SK-N-SH (cell line): ENCODE measurements at regions not wholly inside any gene's neighbourhood (a gene's known extent, or its start where the extent isn't known, plus 50 kb on each side); places are given as distances from the start of the nearest gene placed in this dataset.

Experiments
- CTCF ChIA-PET: fragments of 300-600, 350-600 bp; formaldehyde crosslinking; extraction: SDS; loops from one replicate; lab custom pipeline; 2021; lab: Yijun Ruan, JAX
- POLR2A ChIA-PET: fragments of 350-600 bp; sonication (Branson Sonifier 250); formaldehyde crosslinking; extraction: SDS; loops from one replicate; lab custom pipeline; 2020; ENCODE audit warnings: antibody characterized with exemption, inconsistent platforms; lab: Yijun Ruan, JAX
- DNase-seq: peaks from one replicate; pipeline ENCODE4 v3.0.0; 2012
- H2AFZ ChIP-seq: fragments of 200-600 bp; sonication (generic); 2 replicates; pipeline ENCODE4 v1.8.1; 2016; ENCODE audit warnings: antibody characterized with exemption, mild to moderate bottlenecking, low read depth
- H3F3A ChIP-seq: fragments of 200-600 bp; sonication (generic); replicated peaks from 2 replicates; pipeline ENCODE3; 2016; ENCODE audit warnings: antibody characterized with exemption, mild to moderate bottlenecking; ENCODE audit not compliant: insufficient read depth
- H3K27ac ChIP-seq, 2 experiments: fragments of 200-500 bp in 1 of 2; fragments of 200-600 bp in 1 of 2; sonication (Bioruptor generic) in 1 of 2; sonication (generic), shearing (Covaris generic) in 1 of 2; 2 replicates each; pipeline versions ENCODE4 v1.5.1 to v1.6.1; 2014 to 2016; ENCODE audit warnings: low read depth in 2 of 2, inconsistent platforms in 1 of 2, low read length in 1 of 2, mild to moderate bottlenecking in 1 of 2, mixed read lengths in 1 of 2
- H3K27me3 ChIP-seq: fragments of 200-600 bp; sonication (generic), shearing (Covaris generic); 2 replicates; pipeline ENCODE4 v1.6.1; 2016; ENCODE audit warnings: mixed run types; ENCODE audit not compliant: insufficient read depth
- H3K36me3 ChIP-seq, 2 experiments: fragments of 200-500 bp in 1 of 2; fragments of 200-600 bp in 1 of 2; sonication (Bioruptor generic) in 1 of 2; sonication (generic) in 1 of 2; replicated peaks in 1 of 2; 2 replicates each; pipeline versions ENCODE3 to v1.5.1; 2014 to 2016; ENCODE audit warnings: low read length in 1 of 2, mild to moderate bottlenecking in 1 of 2; ENCODE audit not compliant: insufficient read depth in 2 of 2, control insufficient read depth in 1 of 2
- H3K4me1 ChIP-seq, 2 experiments: fragments of 200-500 bp in 1 of 2; fragments of 200-600 bp in 1 of 2; sonication (Bioruptor generic) in 1 of 2; sonication (generic), shearing (Covaris generic) in 1 of 2; 2 replicates each; pipeline versions ENCODE4 v1.5.1 to v1.6.1; 2014 to 2016; ENCODE audit warnings: low read depth in 1 of 2, low read length in 1 of 2, mixed run types in 1 of 2; ENCODE audit not compliant: insufficient read depth in 2 of 2, control insufficient read depth in 1 of 2
- H3K4me2 ChIP-seq: fragments of 200-600 bp; sonication (generic), shearing (Covaris generic); 2 replicates; pipeline ENCODE4 v1.6.1; 2017; ENCODE audit warnings: mixed run types
- H3K4me3 ChIP-seq, 2 experiments: fragments of 200-500 bp in 1 of 2; fragments of 200-600 bp in 1 of 2; sonication (Bioruptor generic) in 1 of 2; sonication (generic), shearing (Covaris generic) in 1 of 2; 2 replicates each; pipeline versions ENCODE4 v1.5.1 to v1.8.1; 2014 to 2016; ENCODE audit warnings: low read depth in 2 of 2, inconsistent platforms in 1 of 2, low read length in 1 of 2, mild to moderate bottlenecking in 1 of 2, mixed read lengths in 1 of 2, moderate library complexity in 1 of 2
- H3K79me2 ChIP-seq: fragments of 200-600 bp; sonication (generic); 2 replicates; pipeline ENCODE4 v1.8.1; 2017; ENCODE audit warnings: mild to moderate bottlenecking; ENCODE audit not compliant: insufficient read depth
- H3K9ac ChIP-seq: fragments of 200-600 bp; sonication (generic); 2 replicates; pipeline ENCODE4 v1.6.1; 2017; ENCODE audit warnings: mixed run types
- H3K9me2 ChIP-seq: fragments of 200-600 bp; sonication (generic); 2 replicates; pipeline ENCODE4 v1.6.1; 2017; ENCODE audit warnings: mixed run types
- H3K9me3 ChIP-seq: fragments of 200-600 bp; sonication (generic); 2 replicates; pipeline ENCODE4 v1.6.1; 2017; ENCODE audit warnings: mixed run types, mild to moderate bottlenecking, moderate library complexity
- H4K20me1 ChIP-seq: fragments of 200-600 bp; sonication (generic); 2 replicates; pipeline ENCODE4 v1.6.1; 2017; ENCODE audit warnings: mild to moderate bottlenecking, mixed run types; ENCODE audit not compliant: insufficient read depth
- EP300 ChIP-seq, 2 experiments: IDR thresholded peaks; 2 replicates each; pipeline versions ENCODE4 v1.4.0 to v1.6.1; 2012; ENCODE audit warnings: borderline replicate concordance in 1 of 2, low read depth in 1 of 2, low read length in 1 of 2
- EZH2phosphoT487 ChIP-seq: fragments of 200-600 bp; sonication (generic); IDR thresholded peaks from 2 replicates; pipeline ENCODE4 v1.6.1; 2017; ENCODE audit warnings: low read depth, mixed run types, mild to moderate bottlenecking, antibody characterized with exemption, moderate library complexity, borderline replicate concordance
- FOSL2 ChIP-seq: IDR thresholded peaks from 2 replicates; pipeline ENCODE4 v1.4.0; 2012; ENCODE audit warnings: low read depth, mild to moderate bottlenecking, moderate library complexity, borderline replicate concordance
- GABPA ChIP-seq: IDR thresholded peaks from 2 replicates; pipeline ENCODE4 v1.4.0; 2012; ENCODE audit warnings: low read depth, mild to moderate bottlenecking
- GATA2 ChIP-seq: sonication (generic); formaldehyde crosslinking; IDR thresholded peaks from 2 replicates; pipeline ENCODE4 v1.5.0; 2020; ENCODE audit warnings: mild to moderate bottlenecking, missing genetic modification reagents
- JUND ChIP-seq: IDR thresholded peaks from 2 replicates; pipeline ENCODE4 v1.4.0; 2012
- MXI1 ChIP-seq: IDR thresholded peaks from 2 replicates; pipeline ENCODE4 v1.6.1; 2012; ENCODE audit warnings: mild to moderate bottlenecking, low read depth, low read length, improper control_type of control experiment
- NFIC ChIP-seq: IDR thresholded peaks from 2 replicates; pipeline ENCODE4 v1.4.0; 2012; ENCODE audit warnings: borderline replicate concordance
- NRF1 ChIP-seq: IDR thresholded peaks from 2 replicates; pipeline ENCODE4 v1.6.1; 2012; ENCODE audit warnings: low read depth, mild to moderate bottlenecking, low read length
- POLR2AphosphoS5 ChIP-seq: IDR thresholded peaks from 2 replicates; pipeline ENCODE4 v1.6.1; 2012; ENCODE audit warnings: low read depth, low read length
- RAD21 ChIP-seq: IDR thresholded peaks from 2 replicates; pipeline ENCODE4 v1.6.1; 2012; ENCODE audit warnings: mild to moderate bottlenecking, low read length
- REST ChIP-seq: IDR thresholded peaks from 2 replicates; pipeline ENCODE4 v1.6.1; 2012; ENCODE audit warnings: mild to moderate bottlenecking, low read depth, low read length, moderate library complexity
- SIN3A ChIP-seq: IDR thresholded peaks from 2 replicates; pipeline ENCODE4 v1.6.1; 2012; ENCODE audit warnings: low read depth, mild to moderate bottlenecking, low read length, moderate library complexity, borderline replicate concordance
- SMC3 ChIP-seq: IDR thresholded peaks from 2 replicates; pipeline ENCODE4 v1.6.1; 2012; ENCODE audit warnings: low read depth, low read length, improper control_type of control experiment
- TCF12 ChIP-seq: IDR thresholded peaks from 2 replicates; pipeline ENCODE4 v1.4.0; 2012
- TEAD4 ChIP-seq: IDR thresholded peaks from 2 replicates; pipeline ENCODE4 v1.4.0; 2012; ENCODE audit warnings: mild to moderate bottlenecking, borderline replicate concordance; ENCODE audit not compliant: insufficient read depth
- USF2 ChIP-seq: fragments of 150-350 bp; IDR thresholded peaks from 2 replicates; pipeline ENCODE4 v1.6.1; 2017; ENCODE audit warnings: antibody characterized with exemption, low read length, low read depth, borderline replicate concordance
- WGBS: methylation state at CpG from one replicate; pipeline ENCODE4 v1.1.6; 2017; ENCODE audit warnings: low lambda C conversion rate; 5-methylcytosine and 5-hydroxymethylcytosine counted together
- TF ChIP-seq, protein P1 (sequence below): IDR thresholded peaks from 2 replicates; pipeline ENCODE4 v1.4.0; 2012; ENCODE audit warnings: low read depth, borderline replicate concordance
- TF ChIP-seq, protein P2 (sequence below): IDR thresholded peaks from 2 replicates; pipeline ENCODE4 v1.4.0; 2012; ENCODE audit warnings: low read depth, borderline replicate concordance

GRCh38 chr1:5405263-5405662 is 587.0 kb downstream of the NPHP4 start:
- Histone ChIP-seq H3K27ac (no peak overlapping the region), H3K27me3 (no peaks in the 10 kb centered on the region), H3F3A (no peaks in the 10 kb centered on the region), H2AFZ (no peak overlapping the region), H3K9me2 (no peaks in the 10 kb centered on the region), H4K20me1 (no peaks in the 10 kb centered on the region), H3K4me1 (peaks cover 0 to 8% of the 10 kb centered on the region in 2 experiments; a peak in 1 of 4 replicates), H3K9ac (no peak overlapping the region), H3K4me2 (no peak overlapping the region), H3K4me3 (no peak overlapping the region), H3K36me3 (no peaks in the 10 kb centered on the region), H3K79me2 (no peaks in the 10 kb centered on the region), H3K9me3 (no peaks in the 10 kb centered on the region)
- WGBS = 36% methylated on average over 3 of the region's 3 CpGs
- ChIA-PET CTCF (no interaction called here), POLR2A (no interaction called here)
- TF ChIP-seq RAD21 = no peak
- no peak for TF ChIP-seq NFIC
- TF ChIP-seq POLR2AphosphoS5 = no peak
- no peak for TF ChIP-seq GATA2 (CRISPR knock-in tag)
- no peak for TF ChIP-seq FOSL2
- TF ChIP-seq TEAD4 = no peak
- DNase-seq = no peak

- Histone ChIP-seq H4K20me1 (no peaks in the 10 kb centered on the region), H3K27ac (no peak overlapping the region), H3K79me2 (no peaks in the 10 kb centered on the region), H3K4me2 (no peak overlapping the region), H3K9ac (no peak overlapping the region), H3K4me1 (peaks cover 0 to 8% of the 10 kb centered on the region in 2 experiments; a peak in 1 of 4 replicates), H3F3A (no peaks in the 10 kb centered on the region), H3K9me3 (no peaks in the 10 kb centered on the region), H2AFZ (no peak overlapping the region), H3K27me3 (no peaks in the 10 kb centered on the region), H3K9me2 (no peaks in the 10 kb centered on the region), H3K4me3 (no peak overlapping the region), H3K36me3 (no peaks in the 10 kb centered on the region)
- 29% methylated on average over 7 of the region's 7 CpGs for WGBS
- DNase-seq = no peak
- POLR2A ChIA-PET = no interaction called here
- CTCF ChIA-PET = interaction anchor here (0.6 kb wide), 1 partner anchor 233 kb away, joined by 3 read pairs; no protein-coding TSS in a partner anchor
- TF ChIP-seq EP300 (IDR thresholded peaks at IDR 0.05; ENCODE audit: borderline replicate concordance in 1 of 2, low read depth in 1 of 2, low read length in 1 of 2) = no peak
- TF ChIP-seq, protein P1, sequence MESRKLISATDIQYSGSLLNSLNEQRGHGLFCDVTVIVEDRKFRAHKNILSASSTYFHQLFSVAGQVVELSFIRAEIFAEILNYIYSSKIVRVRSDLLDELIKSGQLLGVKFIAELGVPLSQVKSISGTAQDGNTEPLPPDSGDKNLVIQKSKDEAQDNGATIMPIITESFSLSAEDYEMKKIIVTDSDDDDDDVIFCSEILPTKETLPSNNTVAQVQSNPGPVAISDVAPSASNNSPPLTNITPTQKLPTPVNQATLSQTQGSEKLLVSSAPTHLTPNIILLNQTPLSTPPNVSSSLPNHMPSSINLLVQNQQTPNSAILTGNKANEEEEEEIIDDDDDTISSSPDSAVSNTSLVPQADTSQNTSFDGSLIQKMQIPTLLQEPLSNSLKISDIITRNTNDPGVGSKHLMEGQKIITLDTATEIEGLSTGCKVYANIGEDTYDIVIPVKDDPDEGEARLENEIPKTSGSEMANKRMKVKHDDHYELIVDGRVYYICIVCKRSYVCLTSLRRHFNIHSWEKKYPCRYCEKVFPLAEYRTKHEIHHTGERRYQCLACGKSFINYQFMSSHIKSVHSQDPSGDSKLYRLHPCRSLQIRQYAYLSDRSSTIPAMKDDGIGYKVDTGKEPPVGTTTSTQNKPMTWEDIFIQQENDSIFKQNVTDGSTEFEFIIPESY = no peak
- no peak for TF ChIP-seq USF2
- no peak for TF ChIP-seq SMC3
- no peak for TF ChIP-seq GABPA
- no peak for TF ChIP-seq EZH2phosphoT487
- TF ChIP-seq POLR2AphosphoS5 = no peak
- TF ChIP-seq SIN3A = no peak
- no peak for TF ChIP-seq MXI1
- no peak for TF ChIP-seq JUND
- no peak for TF ChIP-seq REST
- no peak for TF ChIP-seq NRF1
- no peak for TF ChIP-seq TCF12
- TF ChIP-seq, protein P2, sequence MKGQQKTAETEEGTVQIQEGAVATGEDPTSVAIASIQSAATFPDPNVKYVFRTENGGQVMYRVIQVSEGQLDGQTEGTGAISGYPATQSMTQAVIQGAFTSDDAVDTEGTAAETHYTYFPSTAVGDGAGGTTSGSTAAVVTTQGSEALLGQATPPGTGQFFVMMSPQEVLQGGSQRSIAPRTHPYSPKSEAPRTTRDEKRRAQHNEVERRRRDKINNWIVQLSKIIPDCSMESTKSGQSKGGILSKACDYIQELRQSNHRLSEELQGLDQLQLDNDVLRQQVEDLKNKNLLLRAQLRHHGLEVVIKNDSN = no peak
These were observed 587.6 kb downstream of the NPHP4 start for GRCh38 chr1:5404412-5405203.
